Esophagus (tissue), 2 donors: ENCODE measurements at regions not wholly inside any gene's neighbourhood (a gene's known extent, or its start where the extent isn't known, plus 50 kb on each side); places are given as distances from the start of the nearest gene placed in this dataset.

ENCODE experiments used
- H3K27ac ChIP-seq, 2 donors: one replicate each; pipeline ENCODE4 v1.5.1; 2013; ENCODE audit warnings: low read depth in 2 of 2, mild to moderate bottlenecking in 2 of 2, inconsistent platforms in 1 of 2, low read length in 1 of 2, moderate library complexity in 1 of 2
- H3K27me3 ChIP-seq, 2 donors: one replicate each; pipeline ENCODE4 v1.6.1; 2013; ENCODE audit warnings: low read length in 2 of 2, control low read depth in 1 of 2, mild to moderate bottlenecking in 1 of 2; ENCODE audit not compliant: insufficient read depth in 2 of 2, control insufficient read depth in 1 of 2
- H3K36me3 ChIP-seq, 2 donors: one replicate each; pipeline ENCODE4 v1.6.1; 2013; ENCODE audit warnings: low read length in 1 of 2; ENCODE audit not compliant: control insufficient read depth in 2 of 2, insufficient read depth in 2 of 2
- H3K4me1 ChIP-seq, 2 donors: one replicate each; pipeline ENCODE4 v1.6.1; 2013; ENCODE audit warnings: low read length in 1 of 2; ENCODE audit not compliant: control insufficient read depth in 2 of 2, insufficient read depth in 2 of 2
- H3K4me3 ChIP-seq, 2 donors: one replicate each; pipeline ENCODE4 v1.5.1; 2013; ENCODE audit warnings: low read length in 2 of 2, mild to moderate bottlenecking in 2 of 2, low read depth in 1 of 2, moderate library complexity in 1 of 2
- H3K9me3 ChIP-seq, 2 donors: one replicate each; pipeline ENCODE4 v1.6.1; 2013; ENCODE audit warnings: mild to moderate bottlenecking in 2 of 2, low read depth in 1 of 2, low read length in 1 of 2, moderate library complexity in 1 of 2; ENCODE audit not compliant: control insufficient read depth in 2 of 2, insufficient read depth in 1 of 2
- WGBS, 2 donors: extraction: QIAGEN DNeasy Blood & Tissue Kit; methylation state at CpG; one replicate each; pipeline ENCODE4 v1.1.7; 2013; 5-methylcytosine and 5-hydroxymethylcytosine counted together
- donor health status: healthy with polysubstance abuse.
- donor health status: Bipolar disorder and iron deficiency.

DNA sequence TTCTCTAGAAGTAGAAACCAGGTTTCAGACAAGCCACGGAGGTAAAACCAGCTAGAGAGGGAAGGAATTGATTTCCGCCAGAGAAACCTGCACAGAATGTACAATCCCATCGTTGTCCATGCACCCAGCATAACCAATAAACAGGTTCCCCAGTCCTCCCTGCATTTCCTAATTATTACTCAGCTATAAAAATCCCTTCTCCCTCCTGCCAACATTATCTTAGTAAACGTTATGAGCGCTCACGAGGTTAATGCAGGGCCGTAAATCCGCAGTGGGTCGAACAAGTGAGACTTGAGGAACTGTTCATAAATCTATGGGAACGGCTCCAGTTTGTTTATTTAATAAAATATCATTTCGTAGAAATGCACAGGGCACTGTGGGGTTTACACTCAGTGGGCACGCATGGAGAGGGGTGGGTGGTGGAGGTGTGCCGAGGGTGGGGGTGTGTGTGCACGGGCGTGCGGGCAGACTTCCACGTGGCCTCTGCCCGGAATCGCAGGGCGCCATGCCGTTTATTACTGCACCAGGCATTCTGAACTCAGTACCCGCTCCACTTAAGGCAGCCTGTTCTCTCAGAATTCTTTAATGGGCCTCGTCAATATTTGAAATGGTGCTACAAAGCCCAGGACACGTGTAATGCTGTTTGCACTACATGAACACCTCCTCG is 257.3 kb downstream of the MIAT start:
- no peaks in the 10 kb centered on the region for H3K4me1 ChIP-seq
- 80 to 83% methylated on average over 25 of the region's 25 CpGs for WGBS, 2 donors
- no peaks in the 10 kb centered on the region for H3K9me3 ChIP-seq
- H3K4me3 ChIP-seq = no peak overlapping the region
- no peaks in the 10 kb centered on the region for H3K36me3 ChIP-seq
- no peak overlapping the region for H3K27ac ChIP-seq
- no peaks in the 10 kb centered on the region for H3K27me3 ChIP-seq

GRCh38 chr22:26916236-26916635 is 258.8 kb downstream of the MIAT start:
- Histone ChIP-seq H3K27me3 (no peaks in the 10 kb centered on the region), H3K4me3 (no peak overlapping the region), H3K9me3 (no peaks in the 10 kb centered on the region), H3K27ac (no peak overlapping the region), H3K4me1 (no peaks in the 10 kb centered on the region), H3K36me3 (no peaks in the 10 kb centered on the region)
- 63 to 74% methylated on average over 2 of the region's 2 CpGs for WGBS, 2 donors

DNA sequence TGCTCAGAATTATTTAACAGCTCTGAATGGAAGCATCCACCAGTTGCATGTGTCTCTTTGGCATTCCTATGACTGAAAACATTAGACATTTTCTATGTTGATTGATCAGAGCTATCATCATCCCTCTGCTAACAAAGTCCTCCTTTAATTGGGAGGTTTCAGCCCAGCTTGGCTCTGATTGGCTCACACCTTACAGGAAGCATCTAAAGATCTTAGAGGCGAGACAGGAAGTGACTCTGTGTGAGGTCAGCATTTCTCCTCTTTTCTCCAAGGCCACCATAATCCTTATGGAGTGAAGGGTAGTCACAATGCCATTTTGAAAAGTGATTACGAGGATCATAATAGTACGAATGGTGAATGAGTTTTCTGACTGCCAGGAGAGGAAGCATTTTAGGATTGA is 260.8 kb downstream of the MIAT start:
- no peak overlapping the region for H3K27ac ChIP-seq
- H3K4me3 ChIP-seq = no peak overlapping the region
- H3K9me3 ChIP-seq = no peaks in the 10 kb centered on the region
- WGBS, 2 donors = 80% methylated on average over 3 of the region's 3 CpGs
- no peaks in the 10 kb centered on the region for H3K27me3 ChIP-seq
- no peaks in the 10 kb centered on the region for H3K4me1 ChIP-seq
- H3K36me3 ChIP-seq = no peaks in the 10 kb centered on the region

- H3K36me3 ChIP-seq = no peaks in the 10 kb centered on the region
- no peak overlapping the region for H3K27ac ChIP-seq
- H3K27me3 ChIP-seq = no peaks in the 10 kb centered on the region
- no peaks in the 10 kb centered on the region for H3K4me1 ChIP-seq
- no peaks in the 10 kb centered on the region for H3K9me3 ChIP-seq
- no peak overlapping the region for H3K4me3 ChIP-seq
- 56% methylated on average over 2 of the region's 2 CpGs for WGBS, 2 donors
These were observed 264.3 kb downstream of the MIAT start for GRCh38 chr22:26921726-26922125.

- Histone ChIP-seq H3K27ac (no peak overlapping the region), H3K36me3 (no peaks in the 10 kb centered on the region), H3K27me3 (no peaks in the 10 kb centered on the region), H3K9me3 (no peaks in the 10 kb centered on the region), H3K4me1 (no peaks in the 10 kb centered on the region), H3K4me3 (no peak overlapping the region)
- WGBS, 2 donors = 27 to 28% methylated on average over 5 of the region's 5 CpGs
These were observed 265.4 kb downstream of the MIAT start for GRCh38 chr22:26922806-26923205.

GRCh38 chr22:26923531-26923930 is 266.1 kb downstream of the MIAT start:
- whole genome bisulfite sequencing, 2 donors = 46 to 48% methylated on average over 1 of the region's 1 CpG
- Histone ChIP-seq H3K9me3 (no peaks in the 10 kb centered on the region), H3K27ac (no peak overlapping the region), H3K4me1 (no peaks in the 10 kb centered on the region), H3K27me3 (no peaks in the 10 kb centered on the region), H3K4me3 (no peak overlapping the region), H3K36me3 (no peaks in the 10 kb centered on the region)

DNA sequence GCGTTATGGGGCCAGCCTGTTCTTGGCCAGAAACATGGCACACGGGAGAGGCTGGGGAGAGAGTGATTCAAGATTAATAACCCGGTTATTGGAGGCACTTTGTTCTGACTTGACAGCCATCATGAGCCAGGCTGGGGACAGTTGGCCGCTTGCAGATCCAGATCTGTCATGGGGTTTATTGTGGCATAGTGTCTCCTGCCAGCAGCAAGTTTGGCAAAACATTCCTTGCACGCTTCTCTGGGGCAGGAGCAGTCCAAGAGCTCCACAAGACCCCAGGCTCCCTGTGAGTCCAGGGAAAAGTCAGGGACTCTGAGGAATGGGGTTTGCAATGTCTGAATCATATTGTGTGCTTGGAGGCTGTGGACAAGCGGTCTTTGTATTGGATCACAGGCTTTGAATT is 270.4 kb downstream of the MIAT start:
- Histone ChIP-seq H3K27me3 (no peaks in the 10 kb centered on the region), H3K36me3 (no peaks in the 10 kb centered on the region), H3K9me3 (no peaks in the 10 kb centered on the region), H3K27ac (no peak overlapping the region), H3K4me1 (no peaks in the 10 kb centered on the region), H3K4me3 (no peak overlapping the region)
- WGBS, 2 donors = 52 to 55% methylated on average over 6 of the region's 6 CpGs

DNA sequence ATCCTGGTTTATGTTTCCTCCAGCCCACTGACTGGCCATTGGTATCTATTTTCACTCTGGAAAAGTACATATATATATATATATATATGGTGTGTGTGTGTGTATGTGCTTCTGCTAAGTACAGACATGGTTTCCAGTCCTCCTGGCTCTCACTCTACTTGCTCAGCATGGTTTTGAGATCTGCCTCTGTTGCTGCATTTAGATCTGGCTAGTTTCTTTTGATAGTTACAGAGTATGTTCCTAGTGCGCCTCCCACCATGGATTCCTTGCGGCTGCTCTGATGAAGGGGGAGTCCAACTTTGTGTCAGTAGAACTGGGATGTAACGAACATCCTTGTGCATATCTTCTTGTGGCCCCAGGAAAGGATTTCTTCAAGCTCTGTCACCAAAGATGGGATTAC is 274.1 kb downstream of the MIAT start:
- H3K9me3 ChIP-seq = no peaks in the 10 kb centered on the region
- H3K27ac ChIP-seq = no peak overlapping the region
- no peaks in the 10 kb centered on the region for H3K36me3 ChIP-seq
- no peaks in the 10 kb centered on the region for H3K4me1 ChIP-seq
- WGBS, 2 donors = 87 to 93% methylated on average over 3 of the region's 3 CpGs
- H3K4me3 ChIP-seq = no peak overlapping the region
- H3K27me3 ChIP-seq = no peaks in the 10 kb centered on the region

GRCh38 chr22:26933105-26933590 is 275.8 kb downstream of the MIAT start:
- H3K4me3 ChIP-seq = no peak overlapping the region
- 86 to 87% methylated on average over 8 of the region's 8 CpGs for WGBS, 2 donors
- no peaks in the 10 kb centered on the region for H3K27me3 ChIP-seq
- no peak overlapping the region for H3K27ac ChIP-seq
- H3K9me3 ChIP-seq = no peaks in the 10 kb centered on the region
- no peaks in the 10 kb centered on the region for H3K4me1 ChIP-seq
- H3K36me3 ChIP-seq = no peaks in the 10 kb centered on the region

DNA sequence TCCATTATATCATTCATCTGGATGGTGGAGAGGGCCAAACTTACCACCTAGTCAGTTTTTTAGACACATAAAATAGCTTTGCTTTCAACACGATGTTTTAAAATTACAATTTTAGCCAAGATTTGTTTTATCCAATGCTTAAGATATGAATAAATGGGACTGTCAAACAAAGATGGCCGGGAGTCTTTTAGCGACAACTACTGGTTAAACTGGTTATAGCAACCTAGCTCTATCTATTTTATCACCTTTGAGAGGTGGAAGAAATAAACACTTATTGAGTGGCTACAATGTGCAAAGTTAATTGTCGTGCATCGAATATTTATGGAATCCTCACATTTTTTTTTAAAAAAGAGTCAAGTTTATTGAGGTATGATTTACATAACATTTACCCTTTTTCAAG is 279.8 kb downstream of the MIAT start:
- no peaks in the 10 kb centered on the region for H3K36me3 ChIP-seq
- H3K4me3 ChIP-seq = no peak overlapping the region
- H3K27me3 ChIP-seq = no peaks in the 10 kb centered on the region
- no peaks in the 10 kb centered on the region for H3K4me1 ChIP-seq
- no peak overlapping the region for H3K27ac ChIP-seq
- WGBS, 2 donors = 92 to 95% methylated on average over 5 of the region's 5 CpGs
- H3K9me3 ChIP-seq = no peaks in the 10 kb centered on the region
